ENCODE measurements at regions not wholly inside any gene's neighbourhood (a gene's known extent, or its start where the extent isn't known, plus 50 kb on each side); places are given as distances from the start of the nearest gene placed in this dataset.

GRCh38 chr4:54924891-54925290 lies 200.5 kb downstream of the KDR start:
- no peak for DNase-seq (ENCODE audit: low read depth in 3 of 3)

DNA sequence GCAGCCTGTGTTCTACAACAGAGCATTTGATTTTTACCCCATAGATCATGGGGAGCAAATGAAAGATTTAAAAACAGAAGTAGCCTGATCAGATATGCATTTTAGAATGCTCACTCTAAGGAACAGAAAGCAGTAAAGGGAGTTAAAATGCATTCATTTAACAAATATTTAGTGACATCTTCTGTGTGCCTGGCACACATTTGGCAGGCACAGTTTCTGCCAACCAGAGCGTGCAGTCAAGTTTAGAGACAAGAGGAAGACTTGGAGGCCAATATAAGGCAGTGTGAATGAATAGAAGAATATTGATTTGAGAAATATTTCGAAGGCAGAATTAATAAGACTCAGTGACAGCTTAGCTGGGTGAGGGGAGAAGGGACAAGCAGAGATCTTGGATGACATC lies 210.1 kb downstream of the KDR start:
- DNase-seq (ENCODE audit: low read depth in 3 of 3), result no peak

- DNase-seq (ENCODE audit: low read depth in 3 of 3), result no peak
Observed at GRCh38 chr4:54914781-54915180, 210.6 kb downstream of the KDR start.

DNA sequence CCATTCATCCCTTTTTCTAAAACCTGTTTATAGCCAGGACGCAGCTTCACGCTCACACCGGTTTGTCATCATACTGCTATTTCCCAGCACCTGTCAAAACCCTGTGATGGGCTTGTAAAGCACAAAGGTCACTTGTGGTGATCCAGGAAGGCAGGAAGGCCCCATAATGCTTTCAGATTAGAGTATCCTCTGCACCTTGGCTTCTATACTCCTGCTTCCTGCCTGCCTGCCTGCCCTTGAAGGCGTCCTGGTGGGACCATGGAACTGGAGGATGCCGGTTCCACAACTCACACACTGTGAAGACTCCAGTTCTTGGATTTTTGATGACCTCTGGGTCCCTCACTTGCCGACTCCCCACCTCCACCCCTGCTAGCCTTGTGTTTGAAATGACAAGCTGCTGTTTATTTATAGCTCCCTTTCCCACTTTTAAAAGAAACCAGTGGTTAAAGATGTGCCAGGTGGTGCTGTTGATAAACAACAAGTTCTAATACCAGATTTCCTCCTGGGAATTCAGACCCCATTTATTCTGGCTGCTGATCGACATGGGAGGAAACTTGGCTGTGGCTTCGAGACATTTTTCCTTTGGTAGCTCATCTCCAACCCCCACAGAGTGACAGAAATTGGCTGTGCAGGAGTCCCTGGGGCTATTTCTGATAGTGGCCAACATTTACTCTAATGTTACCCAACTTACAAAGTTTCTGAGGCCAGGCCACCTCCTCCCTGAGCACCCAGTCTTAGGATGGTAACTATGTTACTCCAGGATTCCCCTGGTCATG lies 211.5 kb downstream of the KDR start:
- no peak for DNase-seq (ENCODE audit: low read depth in 3 of 3)

- no peak for DNase-seq (ENCODE audit: low read depth in 3 of 3)
Observed at GRCh38 chr4:54912155-54912554, 213.2 kb downstream of the KDR start.

- DNase-seq (ENCODE audit: low read depth in 3 of 3), result no peak
Observed at GRCh38 chr4:54909961-54910360, 215.4 kb downstream of the KDR start.

- DNase-seq (ENCODE audit: low read depth in 3 of 3), result no peak
Observed at GRCh38 chr4:54908763-54909162, 216.6 kb downstream of the KDR start.

DNA sequence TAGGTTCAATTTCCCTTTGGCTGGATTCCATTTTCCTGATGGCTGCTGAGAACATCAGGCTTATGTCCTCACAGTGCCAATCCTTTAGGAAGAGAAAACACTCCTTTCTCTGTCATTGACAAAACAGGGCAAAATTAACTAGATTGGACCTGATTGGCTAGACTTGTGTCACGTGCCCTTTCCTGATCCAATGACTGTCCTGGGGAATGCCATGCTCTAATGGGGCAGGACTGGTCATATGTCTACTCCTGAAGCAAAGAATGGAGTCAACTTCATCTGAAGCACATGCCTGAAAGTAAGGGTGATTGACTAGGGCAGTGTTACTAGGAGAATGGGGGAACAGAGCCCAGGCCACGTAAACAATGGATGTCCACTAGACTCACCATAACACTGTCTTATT lies 220.4 kb downstream of the KDR start:
- no peak for DNase-seq (ENCODE audit: low read depth in 3 of 3)

DNA sequence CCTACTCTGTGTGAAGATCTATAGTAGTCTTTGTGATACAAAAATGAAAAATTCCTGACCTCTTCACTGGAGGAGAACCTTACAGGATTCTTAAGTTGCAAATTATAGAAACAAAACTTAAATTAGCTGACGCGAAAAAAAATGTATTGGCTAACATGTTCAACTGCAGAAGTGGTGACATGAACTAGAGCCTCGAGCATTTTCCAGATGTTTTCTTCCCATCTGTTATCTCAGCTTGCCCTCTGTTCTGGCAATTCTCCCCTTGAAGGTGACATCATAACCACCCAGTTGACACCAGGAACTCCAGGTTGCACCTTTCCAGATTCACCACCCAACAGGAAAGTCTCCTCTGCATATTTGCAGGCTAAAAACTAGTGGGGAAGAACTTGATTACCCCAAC lies 222.4 kb downstream of the KDR start:
- DNase-seq (ENCODE audit: low read depth in 3 of 3), result no peak

DNA sequence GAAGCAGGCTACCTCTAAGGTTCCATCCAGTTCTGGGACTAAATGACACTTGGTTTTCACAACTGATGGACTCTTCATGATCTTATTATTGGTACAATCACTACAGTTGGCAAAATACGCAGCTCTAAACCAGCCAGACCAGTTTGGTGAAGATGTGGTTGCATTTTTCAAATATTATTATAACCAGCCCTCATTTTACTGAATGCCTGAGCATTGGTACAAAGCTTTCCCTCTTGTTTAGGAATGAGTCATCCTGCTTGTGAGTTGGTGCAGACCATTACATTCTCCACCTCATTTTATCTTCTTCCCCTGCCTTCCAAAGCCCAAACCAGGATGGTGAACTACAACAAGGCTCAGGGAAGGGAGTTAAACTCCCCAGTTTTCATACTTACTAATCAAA lies 223.1 kb downstream of the KDR start:
- no peak for DNase-seq (ENCODE audit: low read depth in 3 of 3)

GRCh38 chr4:54901202-54901601 lies 224.2 kb downstream of the KDR start:
- no peak for DNase-seq (ENCODE audit: low read depth in 3 of 3)

DNA sequence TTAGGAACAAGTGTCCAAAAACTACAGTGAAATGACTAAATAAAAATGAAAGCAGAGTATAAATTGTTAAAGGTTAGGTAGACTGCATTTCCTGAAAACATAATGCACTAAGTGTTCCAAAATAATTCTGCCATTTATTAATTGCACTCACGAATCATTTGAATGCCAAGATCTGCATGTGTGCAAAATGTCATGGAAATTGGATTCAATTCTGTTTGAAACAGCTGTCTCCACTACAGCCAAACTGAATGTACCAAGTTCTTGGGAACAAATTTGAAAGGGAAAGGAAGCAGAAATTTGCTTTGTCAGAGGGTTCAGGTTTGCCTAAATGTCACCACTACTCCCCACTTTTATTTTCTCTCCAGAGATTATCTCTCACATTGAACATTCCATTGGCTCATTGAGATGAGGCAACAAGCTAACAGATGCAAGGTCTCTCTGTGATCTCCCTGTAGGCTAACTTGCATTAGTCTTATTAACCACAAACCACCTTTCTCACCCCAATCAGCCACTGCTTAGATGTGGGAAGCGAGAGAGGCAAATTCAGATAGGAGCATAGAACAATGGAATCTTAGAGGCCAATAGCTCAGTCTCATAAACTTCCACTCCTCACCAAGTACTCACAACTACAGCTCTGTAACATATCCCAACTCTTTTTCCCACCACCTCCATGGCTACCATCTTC lies 226.6 kb downstream of the KDR start:
- no peak for DNase-seq (ENCODE audit: low read depth in 3 of 3)

DNA sequence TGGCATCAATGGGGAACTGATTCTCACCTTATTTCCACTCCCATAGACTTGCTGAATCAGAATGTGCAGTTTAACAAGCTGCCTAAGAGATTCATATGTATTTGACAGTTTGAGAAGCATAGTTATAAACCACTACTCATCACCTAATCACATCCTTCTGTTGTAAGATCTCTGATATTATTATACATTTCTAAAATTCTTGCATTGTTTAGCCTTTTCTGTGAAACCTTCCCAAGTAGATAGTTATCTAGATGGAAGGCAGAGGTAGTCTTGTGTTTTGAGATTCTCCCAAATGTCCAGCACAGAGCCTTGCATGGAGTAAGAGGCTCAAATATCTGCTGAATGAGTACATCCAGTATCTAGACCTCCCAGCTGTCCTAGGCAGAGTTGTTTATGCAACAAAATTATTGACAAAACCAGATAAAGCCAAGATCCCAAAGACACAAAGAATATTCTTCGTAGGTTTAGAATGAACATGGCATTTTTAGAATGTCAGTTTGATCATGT lies 227.3 kb downstream of the KDR start:
- no peak for DNase-seq (ENCODE audit: low read depth in 3 of 3)

DNA sequence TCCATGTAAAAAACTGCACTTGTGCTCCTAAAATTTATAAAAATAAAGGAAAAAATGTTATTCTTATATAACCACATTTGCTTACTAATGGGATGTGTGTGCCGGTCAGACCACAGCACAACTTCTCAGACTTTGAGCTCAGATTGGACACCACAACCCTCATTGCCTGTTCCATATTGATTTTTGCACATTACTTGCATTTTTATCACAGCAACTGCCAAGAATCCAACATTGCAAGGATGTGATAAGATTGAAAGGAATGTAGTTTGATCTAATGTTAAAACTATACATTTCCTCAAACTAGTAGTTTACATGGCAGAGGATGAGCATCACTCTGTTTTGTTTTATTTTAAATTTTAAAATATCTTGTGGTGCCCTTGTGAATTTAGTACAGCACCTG lies 227.8 kb downstream of the KDR start:
- no peak for DNase-seq (ENCODE audit: low read depth in 3 of 3)

- DNase-seq (ENCODE audit: low read depth in 3 of 3), result no peak
Observed at GRCh38 chr4:54882616-54883015, 224.9 kb downstream of the KIT start.

DNA sequence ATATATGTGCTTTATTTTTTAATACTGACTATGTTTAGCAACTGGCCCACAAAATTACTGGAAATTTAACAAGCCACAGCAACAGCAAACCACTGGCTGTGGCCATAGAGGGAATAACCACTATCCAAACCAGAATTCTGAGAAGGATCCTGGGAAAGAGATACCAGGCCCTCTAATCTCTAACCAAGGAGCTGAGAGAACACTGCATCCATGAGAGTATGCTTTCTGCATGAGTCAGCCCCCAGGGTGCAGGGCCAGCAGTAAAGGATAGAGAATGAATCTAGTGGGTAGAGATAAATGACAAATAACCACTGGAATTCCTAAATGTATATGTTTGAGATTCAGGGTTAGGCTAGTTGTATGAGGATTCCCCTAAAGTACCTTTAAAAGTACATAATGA lies 221.8 kb downstream of the KIT start:
- no peak for DNase-seq (ENCODE audit: low read depth in 3 of 3)

GRCh38 chr4:54877006-54877405 lies 219.2 kb downstream of the KIT start:
- DNase-seq (ENCODE audit: low read depth in 3 of 3), result no peak

GRCh38 chr4:54872261-54872660 lies 214.5 kb downstream of the KIT start:
- DNase-seq (ENCODE audit: low read depth in 3 of 3), result no peak

GRCh38 chr4:54863571-54864255 lies 206.0 kb downstream of the KIT start:
- no peak for DNase-seq (ENCODE audit: low read depth in 3 of 3)

- DNase-seq (ENCODE audit: low read depth in 3 of 3), result no peak
Observed at GRCh38 chr4:54861201-54861600, 203.4 kb downstream of the KIT start.

- DNase-seq (ENCODE audit: low read depth in 3 of 3), result no peak
Observed at GRCh38 chr4:54855191-54855854, 197.6 kb downstream of the KIT start.

GRCh38 chr4:54852602-54853001 lies 194.8 kb downstream of the KIT start:
- DNase-seq (ENCODE audit: low read depth in 3 of 3), result no peak
